WTC11 (cell line): ENCODE measurements at regions not wholly inside any gene's neighbourhood (a gene's known extent, or its start where the extent isn't known, plus 50 kb on each side); places are given as distances from the start of the nearest gene placed in this dataset.

Source experiments
- ATAC-seq: fragments of 200-7000 bp; cut with Tn5 transposase; 2 replicates; pipeline ENCODE4 v1.10.0; 2021; ENCODE audit warnings: mild to moderate bottlenecking, moderate library complexity
- CTCF ChIA-PET: fragments of 300-600 bp; sonication (Branson Sonifier 250); formaldehyde crosslinking; loops from one replicate; lab custom pipeline; 2021; ENCODE audit warnings: antibody characterized with exemption; lab: Charles Lee
- POLR2A ChIA-PET: fragments of 350-600 bp; sonication (Branson Sonifier 250); formaldehyde crosslinking; loops from one replicate; lab custom pipeline; 2021; ENCODE audit warnings: antibody characterized with exemption; lab: Charles Lee
- DNase-seq: peaks from one replicate; pipeline ENCODE4 v3.0.0; 2021; ENCODE audit warnings: low spot score
- H3K27ac Mint-ChIP-seq: 2 replicates; pipeline ENCODE4 v1.8.0; 2021; ENCODE audit warnings: mixed read lengths
- H3K27me3 Mint-ChIP-seq: 2 replicates; pipeline ENCODE4 v1.8.0; 2021; ENCODE audit warnings: low read depth, mild to moderate bottlenecking, moderate library complexity, mixed read lengths
- H3K36me3 Mint-ChIP-seq: 2 replicates; pipeline ENCODE4 v1.8.0; 2021; ENCODE audit warnings: mixed read lengths
- H3K4me1 Mint-ChIP-seq: 2 replicates; pipeline ENCODE4 v1.8.0; 2022; ENCODE audit warnings: mixed read lengths
- H3K4me3 Mint-ChIP-seq: 2 replicates; pipeline ENCODE4 v1.8.0; 2021; ENCODE audit warnings: mild to moderate bottlenecking, moderate library complexity, mixed read lengths
- H3K9me3 Mint-ChIP-seq: 2 replicates; pipeline ENCODE4 v1.8.0; 2021; ENCODE audit warnings: mixed read lengths
- AFF4 ChIP-seq: sonication (generic); formaldehyde crosslinking; IDR thresholded peaks from 2 replicates; pipeline ENCODE4 v1.8.1; 2023; ENCODE audit warnings: mild to moderate bottlenecking, missing genetic modification reagents, borderline replicate concordance
- CBFB ChIP-seq: sonication (generic); formaldehyde crosslinking; IDR thresholded peaks from 2 replicates; pipeline ENCODE4 v1.8.1; 2022; ENCODE audit warnings: mild to moderate bottlenecking, low read depth, missing genetic modification reagents
- FOXJ3 ChIP-seq: sonication (generic); formaldehyde crosslinking; IDR thresholded peaks from 2 replicates; pipeline ENCODE4 v1.9.0; 2021; ENCODE audit warnings: missing genetic modification reagents, mild to moderate bottlenecking, borderline replicate concordance
- HMGA2 ChIP-seq: fragments of 250-450 bp; sonication (Bioruptor Pico); IDR thresholded peaks from 2 replicates; pipeline ENCODE4 v1.4.0; 2021; ENCODE audit warnings: mild to moderate bottlenecking, moderate library complexity
- HMGXB4 ChIP-seq: sonication (generic); formaldehyde crosslinking; IDR thresholded peaks from 2 replicates; pipeline ENCODE4 v1.8.1; 2023; ENCODE audit warnings: mild to moderate bottlenecking, moderate library complexity, missing genetic modification reagents
- IRF1 ChIP-seq: sonication (generic); formaldehyde crosslinking; IDR thresholded peaks from 2 replicates; pipeline ENCODE4 v1.8.0; 2023; ENCODE audit warnings: missing genetic modification reagents
- JUN ChIP-seq: sonication (generic); formaldehyde crosslinking; IDR thresholded peaks from 2 replicates; pipeline ENCODE4 v1.8.0; 2023; ENCODE audit warnings: mild to moderate bottlenecking, missing genetic modification reagents
- MAX ChIP-seq: sonication (generic); formaldehyde crosslinking; IDR thresholded peaks from 2 replicates; pipeline ENCODE4 v1.8.0; 2022; ENCODE audit warnings: mild to moderate bottlenecking, missing genetic modification reagents
- MLX ChIP-seq: sonication (generic); formaldehyde crosslinking; IDR thresholded peaks from 2 replicates; pipeline ENCODE4 v1.8.1; 2023; ENCODE audit warnings: mild to moderate bottlenecking, missing genetic modification reagents, moderate library complexity
- NFE2L1 ChIP-seq: sonication (generic); formaldehyde crosslinking; IDR thresholded peaks from 2 replicates; pipeline ENCODE4 v1.8.1; 2023; ENCODE audit warnings: missing genetic modification reagents
- NR1H2 ChIP-seq: sonication (generic); formaldehyde crosslinking; IDR thresholded peaks from 2 replicates; pipeline ENCODE4 v1.9.0; 2021; ENCODE audit warnings: mild to moderate bottlenecking, moderate library complexity, missing genetic modification reagents
- NR3C1 ChIP-seq: sonication (generic); formaldehyde crosslinking; conservative IDR thresholded peaks from 2 replicates; pipeline ENCODE4 v1.8.1; 2023; ENCODE audit warnings: low read depth, mild to moderate bottlenecking, missing genetic modification reagents
- OVOL2 ChIP-seq: fragments of 250-450 bp; sonication (Bioruptor Pico); IDR thresholded peaks from 2 replicates; pipeline ENCODE4 v1.9.0; 2021; ENCODE audit warnings: mild to moderate bottlenecking, borderline replicate concordance
- STAT6 ChIP-seq: sonication (generic); formaldehyde crosslinking; conservative IDR thresholded peaks from 2 replicates; pipeline ENCODE4 v1.8.1; 2023; ENCODE audit warnings: mild to moderate bottlenecking, low read depth, missing genetic modification reagents, moderate library complexity
- TEAD4 ChIP-seq: sonication (generic); formaldehyde crosslinking; IDR thresholded peaks from 2 replicates; pipeline ENCODE4 v1.8.0; 2022; ENCODE audit warnings: mild to moderate bottlenecking, missing genetic modification reagents
- ZNF138 ChIP-seq: sonication (generic); formaldehyde crosslinking; conservative IDR thresholded peaks from 2 replicates; pipeline ENCODE4 v1.8.1; 2022; ENCODE audit warnings: mild to moderate bottlenecking, moderate library complexity, missing genetic modification reagents
- ZNF317 ChIP-seq: sonication (generic); formaldehyde crosslinking; IDR thresholded peaks from 2 replicates; pipeline ENCODE4 v1.8.1; 2023; ENCODE audit warnings: low read depth, mild to moderate bottlenecking, moderate library complexity, missing genetic modification reagents, borderline replicate concordance
- ZNF396 ChIP-seq: fragments of 250-450 bp; sonication (Bioruptor Pico); IDR thresholded peaks from 2 replicates; pipeline ENCODE4 v1.8.0; 2021; ENCODE audit warnings: mild to moderate bottlenecking, moderate library complexity, borderline replicate concordance
- ZNF425 ChIP-seq: fragments of 250-450 bp; sonication (Bioruptor Pico); conservative IDR thresholded peaks from 2 replicates; pipeline ENCODE4 v1.9.0; 2021; ENCODE audit warnings: mild to moderate bottlenecking

- Mint-ChIP-seq H3K27me3 (peaks cover 4% of the 10 kb centered on the region; the same call in 1 of the 2 replicates), H3K4me1 (peaks cover 10% of the 10 kb centered on the region), H3K9me3 (peaks cover 38% of the 10 kb centered on the region), H3K27ac (no peak overlapping the region), H3K36me3 (peaks cover 43% of the 10 kb centered on the region)
- POLR2A ChIA-PET: no interaction called here
- ATAC-seq (no peak), DNase-seq (no peak)
- CTCF ChIA-PET: no interaction called here
- TF ChIP-seq CBFB (CRISPR knock-in tag) (no peak), JUN (CRISPR knock-in tag) (no peak), OVOL2 (no peak), NR1H2 (CRISPR knock-in tag) (no peak), ZNF317 (CRISPR knock-in tag) (no peak), ZNF425 (no peak), HMGA2 (CRISPR knock-in tag) (no peak), HMGXB4 (CRISPR knock-in tag) (no peak), ZNF138 (CRISPR knock-in tag) (no peak), NFE2L1 (CRISPR knock-in tag) (no peak), STAT6 (CRISPR knock-in tag) (no peak), FOXJ3 (CRISPR knock-in tag) (no peak), TEAD4 (CRISPR knock-in tag) (no peak), NR3C1 (CRISPR knock-in tag) (no peak), MLX (CRISPR knock-in tag) (no peak), AFF4 (CRISPR knock-in tag) (no peak), MAX (CRISPR knock-in tag) (no peak), IRF1 (CRISPR knock-in tag) (no peak), ZNF396 (CRISPR knock-in tag) (no peak)
- TF ChIP-seq, all 79 proteins: peak for 0
- no peak overlapping the region for H3K4me3 Mint-ChIP-seq
Observed at GRCh38 chr1:187617776-187618175, 789.0 kb downstream of the PLA2G4A start.
